ENCODE measurements at regions not wholly inside any gene's neighbourhood (a gene's known extent, or its start where the extent isn't known, plus 50 kb on each side); places are given as distances from the start of the nearest gene placed in this dataset.

GRCh38 chr13:88590574-88590973 is 919.4 kb downstream of the SLITRK5 start:
- TF ChIP-seq GATA3 (IDR thresholded peaks at IDR 0.05; ENCODE audit: low read depth, low read length) (no peak), GATA2 (IDR thresholded peaks at IDR 0.05; ENCODE audit: low read depth, low read length) (no peak)

Data from SH-SY5Y (cell line).